Esophagus muscularis mucosa (tissue), 4 donors: ENCODE measurements at regions not wholly inside any gene's neighbourhood (a gene's known extent, or its start where the extent isn't known, plus 50 kb on each side); places are given as distances from the start of the nearest gene placed in this dataset.

Source experiments
- CTCF ChIP-seq, 3 experiments: fragments of 200-600 bp in 2 of 3; fragments of 450-650 bp in 1 of 3; sonication (generic) in 2 of 3; IDR thresholded peaks; one replicate each; pipeline ENCODE4 v1.5.1; 2017 to 2019; ENCODE audit warnings: antibody characterized with exemption in 3 of 3, mild to moderate bottlenecking in 2 of 3, moderate library complexity in 1 of 3
- EP300 ChIP-seq: sonication (generic); formaldehyde crosslinking; IDR thresholded peaks from one replicate; pipeline ENCODE4 v1.6.1; 2017; ENCODE audit warnings: antibody characterized with exemption
- POLR2A ChIP-seq: fragments of 450-650 bp; IDR thresholded peaks from one replicate; pipeline ENCODE4 v1.6.1; 2017; ENCODE audit warnings: antibody characterized with exemption, moderate library complexity, mild to moderate bottlenecking, low read depth
- POLR2AphosphoS5 ChIP-seq, 2 donors: sonication (generic); formaldehyde crosslinking; IDR thresholded peaks; one replicate each; pipeline ENCODE4 v1.6.1; 2017; ENCODE audit warnings: antibody characterized with exemption in 2 of 2

- TF ChIP-seq CTCF (IDR thresholded peaks at IDR 0.05): no peak
- no peak for TF ChIP-seq POLR2A
- TF ChIP-seq EP300: no peak
- no peak for TF ChIP-seq POLR2AphosphoS5 (IDR thresholded peaks at IDR 0.05)
Observed at GRCh38 chr16:85367485-85367884, 245.6 kb upstream of the GSE1 start.
